ENCODE measurements at regions not wholly inside any gene's neighbourhood (a gene's known extent, or its start where the extent isn't known, plus 50 kb on each side); places are given as distances from the start of the nearest gene placed in this dataset.

GRCh38 chr11:29816359-29816758 lies 200.5 kb downstream of the KCNA4 start:
- no peaks in the 10 kb centered on the region for H3K9me2 ChIP-seq (ENCODE audit: insufficient read depth)
- ChIA-PET POLR2A (no interaction called here), RAD21 (ENCODE audit: low non-redundant PET in 1 of 2, low total read pairs in 2 of 2, uncharacterized antibody in 2 of 2, unreplicated experiment in 2 of 2) (no interaction called here), CTCF (no interaction called here)
- 0 out of 4 replicates have a peak, but pooled peaks cover 0 to 5% of the 10 kb centered on the region in 2 experiments for H3K9me3 ChIP-seq (ENCODE audit: control insufficient read depth in 1 of 2, insufficient read depth in 1 of 2, low read depth in 1 of 2, low read length in 2 of 2)
- DNase-seq (ENCODE audit: low read depth, low spot score) (no peak), ATAC-seq (no peak)
- H3K79me2 ChIP-seq (ENCODE audit: insufficient read depth, low read length), result no peaks in the 10 kb centered on the region
- no peak overlapping the region for H3K27ac ChIP-seq (ENCODE audit: low read depth, low read length)
- H3K27me3 ChIP-seq (ENCODE audit: insufficient read depth, low read length), result no peaks in the 10 kb centered on the region
- no peak for TF ChIP-seq ZNF274 (IDR thresholded peaks at IDR 0.05; ENCODE audit: low read depth, low read length)
- TF ChIP-seq MAX (IDR thresholded peaks at IDR 0.05), result no peak
- TF ChIP-seq SP1 (IDR thresholded peaks at IDR 0.05; ENCODE audit: low read depth), result no peak
- no peak for TF ChIP-seq FOSL1 (IDR thresholded peaks at IDR 0.05; ENCODE audit: low read depth)
- no peak for TF ChIP-seq YY1 (IDR thresholded peaks at IDR 0.05; ENCODE audit: extremely low read depth, insufficient replicate concordance, low read depth, low read length)
- TF ChIP-seq ATF3 (IDR thresholded peaks at IDR 0.05), result no peak
- no peak for TF ChIP-seq RAD21 (IDR thresholded peaks at IDR 0.05; ENCODE audit: low read depth)
- TF ChIP-seq SIN3A (IDR thresholded peaks at IDR 0.05; ENCODE audit: low read depth), result no peak
- TF ChIP-seq EZH2 (IDR thresholded peaks at IDR 0.05), result no peak
- no peak for TF ChIP-seq SRF (IDR thresholded peaks at IDR 0.05; ENCODE audit: low read depth)
- no peak for TF ChIP-seq REST (IDR thresholded peaks at IDR 0.05; ENCODE audit: low read depth)
- no peak for TF ChIP-seq CTCF (IDR thresholded peaks at IDR 0.05 in 2 of 3, conservative IDR thresholded peaks at IDR 0.05 in 1 of 3; ENCODE audit: borderline replicate concordance in 1 of 3, insufficient read depth in 1 of 3, low read depth in 2 of 3, low read length in 2 of 3)
- H3K4me2 ChIP-seq (ENCODE audit: low read length), result no peak overlapping the region
- no peaks in the 10 kb centered on the region; the same call in 1 of the 2 replicates for H4K20me1 ChIP-seq (ENCODE audit: insufficient read depth)
- H2AFZ ChIP-seq (ENCODE audit: low read depth, low read length, poor library complexity, severe bottlenecking), result no peak overlapping the region
- H3K36me3 ChIP-seq (ENCODE audit: control insufficient read depth in 1 of 2, insufficient read depth in 2 of 2, low read length in 2 of 2), result no peaks in the 10 kb centered on the region; a peak in 1 of 4 replicates
- H3K4me3 ChIP-seq (replicated peaks in 1 of 2; ENCODE audit: low read depth in 1 of 2, low read length in 2 of 2), result no peak overlapping the region
- H3K9ac ChIP-seq (ENCODE audit: low read length), result no peak overlapping the region
- intact Hi-C loops (cut with micrococcal nuclease), result no loop called here
- no TSS peak for BruUV-seq (replicated peaks)
- no peaks in the 10 kb centered on the region for H3K4me1 ChIP-seq (ENCODE audit: control insufficient read depth in 1 of 2, insufficient read depth in 2 of 2, low read length in 2 of 2)
